Tibial artery (tissue), 4 donors: ENCODE measurements at regions not wholly inside any gene's neighbourhood (a gene's known extent, or its start where the extent isn't known, plus 50 kb on each side); places are given as distances from the start of the nearest gene placed in this dataset.
A peak's percentile ranks its signal among the peaks of the same experiment; 100 is the strongest.

Source experiments
- DNase-seq, 2 donors: peaks; one replicate each; pipeline ENCODE4 v3.0.0-alpha.2; 2019
- H3K27ac ChIP-seq, 2 donors: fragments of 200-600 bp; sonication (generic) in 1 of 2; 1 replicate in 1 of 2; 2 replicates in 1 of 2; pipeline ENCODE4 v1.5.1; 2018 to 2019; ENCODE audit warnings: mild to moderate bottlenecking in 1 of 2
- H3K27me3 ChIP-seq, 2 donors: fragments of 200-600 bp; sonication (generic) in 1 of 2; one replicate each; pipeline versions ENCODE4 v1.5.1 to v1.6.0; 2016 to 2019
- H3K36me3 ChIP-seq, 3 donors: fragments of 200-600 bp; sonication (generic) in 2 of 3; one replicate each; pipeline ENCODE4 v1.5.1; 2016 to 2019; ENCODE audit warnings: mild to moderate bottlenecking in 2 of 3
- H3K4me1 ChIP-seq, 4 donors: fragments of 200-600 bp; sonication (generic) in 2 of 4; 1 replicate in 3 of 4; 2 replicates in 1 of 4; pipeline ENCODE4 v1.5.1; 2016 to 2019
- H3K4me3 ChIP-seq, 2 donors: fragments of 200-600 bp; sonication (generic) in 1 of 2; 1 replicate in 1 of 2; 2 replicates in 1 of 2; pipeline ENCODE4 v1.5.1; 2018 to 2019; ENCODE audit warnings: mild to moderate bottlenecking in 2 of 2
- H3K9me3 ChIP-seq, 3 donors: fragments of 200-600 bp; sonication (generic) in 1 of 3; one replicate each; pipeline ENCODE4 v1.5.1; 2016 to 2019
- intact Hi-C: fragments of 100-400 bp; cut with DNase I; formaldehyde crosslinking; loops from one replicate; pipeline ENCODE4 v1.15.0; 2023; ENCODE audit warnings: low total_unique reads
- TF ChIP-seq, protein P1 (sequence below), 2 experiments: fragments of 200-600 bp in 1 of 2; fragments of 450-650 bp in 1 of 2; IDR thresholded peaks; one replicate each; pipeline ENCODE4 v1.5.1; 2017 to 2019; ENCODE audit warnings: antibody characterized with exemption in 2 of 2, mild to moderate bottlenecking in 1 of 2, moderate library complexity in 1 of 2

GRCh38 chr10:6312636-6313035 lies 109.9 kb downstream of the PFKFB3 start:
- no peaks in the 10 kb centered on the region for H3K27me3 ChIP-seq
- no peak overlapping the region for H3K27ac ChIP-seq
- H3K4me1 ChIP-seq = peaks cover 0 to 21% (median 7%) of the 10 kb centered on the region in 4 donors
- H3K4me3 ChIP-seq = no peak overlapping the region
- TF ChIP-seq, protein P1, sequence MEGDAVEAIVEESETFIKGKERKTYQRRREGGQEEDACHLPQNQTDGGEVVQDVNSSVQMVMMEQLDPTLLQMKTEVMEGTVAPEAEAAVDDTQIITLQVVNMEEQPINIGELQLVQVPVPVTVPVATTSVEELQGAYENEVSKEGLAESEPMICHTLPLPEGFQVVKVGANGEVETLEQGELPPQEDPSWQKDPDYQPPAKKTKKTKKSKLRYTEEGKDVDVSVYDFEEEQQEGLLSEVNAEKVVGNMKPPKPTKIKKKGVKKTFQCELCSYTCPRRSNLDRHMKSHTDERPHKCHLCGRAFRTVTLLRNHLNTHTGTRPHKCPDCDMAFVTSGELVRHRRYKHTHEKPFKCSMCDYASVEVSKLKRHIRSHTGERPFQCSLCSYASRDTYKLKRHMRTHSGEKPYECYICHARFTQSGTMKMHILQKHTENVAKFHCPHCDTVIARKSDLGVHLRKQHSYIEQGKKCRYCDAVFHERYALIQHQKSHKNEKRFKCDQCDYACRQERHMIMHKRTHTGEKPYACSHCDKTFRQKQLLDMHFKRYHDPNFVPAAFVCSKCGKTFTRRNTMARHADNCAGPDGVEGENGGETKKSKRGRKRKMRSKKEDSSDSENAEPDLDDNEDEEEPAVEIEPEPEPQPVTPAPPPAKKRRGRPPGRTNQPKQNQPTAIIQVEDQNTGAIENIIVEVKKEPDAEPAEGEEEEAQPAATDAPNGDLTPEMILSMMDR (IDR thresholded peaks at IDR 0.05) = no peak
- DNase-seq = no peak
- no peaks in the 10 kb centered on the region for H3K9me3 ChIP-seq
- intact Hi-C loops = no loop called here
- H3K36me3 ChIP-seq = no peaks in the 10 kb centered on the region

GRCh38 chr10:6313111-6313895 lies 110.6 kb downstream of the PFKFB3 start:
- Histone ChIP-seq H3K27ac (no peak overlapping the region), H3K9me3 (no peaks in the 10 kb centered on the region), H3K4me1 (peaks cover 0 to 21% (median 7%) of the 10 kb centered on the region in 4 donors), H3K4me3 (no peak overlapping the region), H3K27me3 (no peaks in the 10 kb centered on the region), H3K36me3 (no peaks in the 10 kb centered on the region)
- TF ChIP-seq, protein P1 (IDR thresholded peaks at IDR 0.05) = no peak
- DNase-seq = no peak
- intact Hi-C loops = no loop called here

- H3K4me1 ChIP-seq = peaks cover 0 to 21% (median 7%) of the 10 kb centered on the region in 4 donors
- TF ChIP-seq, protein P1 (IDR thresholded peaks at IDR 0.05) = no peak
- no peaks in the 10 kb centered on the region for H3K36me3 ChIP-seq
- intact Hi-C loops = no loop called here
- H3K27me3 ChIP-seq = no peaks in the 10 kb centered on the region
- H3K9me3 ChIP-seq = no peaks in the 10 kb centered on the region
- peak overlapping the region in 1 of 2 donors; percentile 38 for H3K27ac ChIP-seq
- no peak overlapping the region for H3K4me3 ChIP-seq
- DNase-seq = no peak
These were observed 112.0 kb downstream of the PFKFB3 start for GRCh38 chr10:6314620-6315205.

DNA sequence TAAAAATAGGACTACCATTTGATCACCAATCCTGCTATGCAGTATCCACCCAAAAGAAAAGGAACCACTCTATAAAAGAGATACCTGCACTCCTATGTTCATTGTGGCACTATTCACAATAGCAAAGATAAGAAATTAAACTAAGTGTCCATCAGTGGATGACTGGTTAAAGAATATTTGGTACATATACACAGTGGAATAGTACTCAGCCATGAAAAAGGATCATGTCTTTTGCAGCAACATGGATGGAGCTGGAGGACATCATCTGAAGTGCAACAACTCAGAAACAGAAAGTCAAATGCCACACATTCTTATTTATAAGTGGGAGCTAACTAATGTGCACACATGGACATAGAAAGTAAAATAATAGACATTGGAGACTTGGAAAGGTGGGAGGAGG lies 116.4 kb downstream of the PFKFB3 start:
- TF ChIP-seq, protein P1 (IDR thresholded peaks at IDR 0.05) = no peak
- Histone ChIP-seq H3K9me3 (no peaks in the 10 kb centered on the region), H3K36me3 (no peaks in the 10 kb centered on the region), H3K27me3 (no peaks in the 10 kb centered on the region), H3K27ac (no peak overlapping the region), H3K4me3 (no peak overlapping the region), H3K4me1 (peaks cover 0 to 20% (median 4%) of the 10 kb centered on the region in 4 donors)
- no peak for DNase-seq
- intact Hi-C loops = no loop called here

- Histone ChIP-seq H3K27me3 (no peaks in the 10 kb centered on the region), H3K4me1 (peaks cover 0 to 19% (median 2%) of the 10 kb centered on the region in 4 donors), H3K9me3 (no peaks in the 10 kb centered on the region), H3K4me3 (no peak overlapping the region), H3K27ac (peak overlapping the region; percentile 12 to 22), H3K36me3 (no peaks in the 10 kb centered on the region)
- intact Hi-C loops = no loop called here
- no peak for DNase-seq
- TF ChIP-seq, protein P1 (IDR thresholded peaks at IDR 0.05) = peak in 1 of 2 experiments; percentile 5
These were observed 117.7 kb downstream of the PFKFB3 start for GRCh38 chr10:6320320-6321010.
